Caco-2 (cell line): ENCODE measurements at regions not wholly inside any gene's neighbourhood (a gene's known extent, or its start where the extent isn't known, plus 50 kb on each side); places are given as distances from the start of the nearest gene placed in this dataset.

Experiments used
- BruUV-seq: library from RNA; stranded (reverse); fragments of 400-500 nt; replicated peaks from 2 replicates; lab custom pipeline; 2021; lab: Mats Ljungman, UMichigan
- CTCF ChIA-PET: fragments of 300-600 bp; sonication (Branson Sonifier 250); formaldehyde crosslinking; loops from one replicate; lab custom pipeline; 2022; ENCODE audit warnings: antibody characterized with exemption; lab: Charles Lee
- POLR2A ChIA-PET: fragments of 300-600 bp; sonication (Branson Sonifier 250); formaldehyde crosslinking; loops from one replicate; lab custom pipeline; 2022; ENCODE audit warnings: antibody characterized with exemption; lab: Charles Lee
- DNase-seq, 2 experiments: peaks; one replicate each; pipeline versions ENCODE4 v3.0.0 to v3.0.0-alpha.2; 2020 to 2022
- H3K27me3 ChIP-seq: replicated peaks from 2 replicates; pipeline ENCODE4 v1.6.0; 2011; ENCODE audit warnings: low read length; ENCODE audit not compliant: control insufficient read depth, insufficient read depth
- H3K36me3 ChIP-seq: 2 replicates; pipeline ENCODE4 v1.5.1; 2011; ENCODE audit warnings: low read length; ENCODE audit not compliant: control insufficient read depth, insufficient read depth
- H3K4me1 ChIP-seq: fragments of 250-450 bp; sonication (Bioruptor Pico); 2 replicates; pipeline ENCODE4 v1.5.1; 2020; ENCODE audit warnings: mild to moderate bottlenecking
- H3K4me3 ChIP-seq: 2 replicates; pipeline ENCODE4 v1.5.1; 2011; ENCODE audit warnings: low read depth, mild to moderate bottlenecking, control low read depth, low read length
- H3K9me3 ChIP-seq: fragments of 250-450 bp; sonication (Bioruptor Pico); 2 replicates; pipeline ENCODE4 v1.5.1; 2020; ENCODE audit warnings: mild to moderate bottlenecking, moderate library complexity
- H3K27ac Mint-ChIP-seq: one replicate; pipeline ENCODE4 v1.8.0; 2022; ENCODE audit warnings: mixed read lengths; ENCODE audit not compliant: unreplicated experiment
- H3K27me3 Mint-ChIP-seq: one replicate; pipeline ENCODE4 v1.8.0; 2022; ENCODE audit warnings: mixed read lengths; ENCODE audit not compliant: insufficient read depth, unreplicated experiment
- H3K36me3 Mint-ChIP-seq: one replicate; pipeline ENCODE4 v1.8.0; 2022; ENCODE audit warnings: mild to moderate bottlenecking, mixed read lengths; ENCODE audit not compliant: insufficient read depth, unreplicated experiment
- H3K4me1 Mint-ChIP-seq: one replicate; pipeline ENCODE4 v1.8.0; 2022; ENCODE audit warnings: low read depth, mixed read lengths; ENCODE audit not compliant: unreplicated experiment
- H3K4me3 Mint-ChIP-seq: one replicate; pipeline ENCODE4 v1.8.0; 2022; ENCODE audit warnings: mild to moderate bottlenecking, moderate library complexity, mixed read lengths; ENCODE audit not compliant: unreplicated experiment
- H3K9me3 Mint-ChIP-seq: one replicate; pipeline ENCODE4 v1.8.0; 2022; ENCODE audit warnings: mixed read lengths; ENCODE audit not compliant: unreplicated experiment
- intact Hi-C: fragments of 100-400 bp; cut with micrococcal nuclease; formaldehyde crosslinking; loops from one replicate; pipeline ENCODE4 v1.10.0; 2022; ENCODE audit not compliant: unreplicated experiment
- TF ChIP-seq, protein P1 (sequence below), 2 experiments: fragments of 200-600 bp in 1 of 2; IDR thresholded peaks; 1 replicate in 1 of 2; 2 replicates in 1 of 2; pipeline versions ENCODE4 v1.5.1 to v1.8.0; 2011 to 2022; ENCODE audit warnings: antibody characterized with exemption in 1 of 2, control low read depth in 1 of 2, inconsistent platforms in 1 of 2, low read depth in 1 of 2, low read length in 1 of 2, mild to moderate bottlenecking in 1 of 2, moderate library complexity in 1 of 2; ENCODE audit not compliant: insufficient read depth in 1 of 2, severe bottlenecking in 1 of 2, unreplicated experiment in 1 of 2

GRCh38 chr15:95429345-95429744, 901.2 kb upstream of the NR2F2 start:
- peaks cover 4% of the 10 kb centered on the region for H3K27me3 Mint-ChIP-seq
- peaks cover 6% of the 10 kb centered on the region; the same call in 1 of the 2 replicates for H3K9me3 ChIP-seq
- no peaks in the 10 kb centered on the region for H3K36me3 Mint-ChIP-seq
- no peak overlapping the region for H3K4me3 ChIP-seq
- TF ChIP-seq, protein P1, sequence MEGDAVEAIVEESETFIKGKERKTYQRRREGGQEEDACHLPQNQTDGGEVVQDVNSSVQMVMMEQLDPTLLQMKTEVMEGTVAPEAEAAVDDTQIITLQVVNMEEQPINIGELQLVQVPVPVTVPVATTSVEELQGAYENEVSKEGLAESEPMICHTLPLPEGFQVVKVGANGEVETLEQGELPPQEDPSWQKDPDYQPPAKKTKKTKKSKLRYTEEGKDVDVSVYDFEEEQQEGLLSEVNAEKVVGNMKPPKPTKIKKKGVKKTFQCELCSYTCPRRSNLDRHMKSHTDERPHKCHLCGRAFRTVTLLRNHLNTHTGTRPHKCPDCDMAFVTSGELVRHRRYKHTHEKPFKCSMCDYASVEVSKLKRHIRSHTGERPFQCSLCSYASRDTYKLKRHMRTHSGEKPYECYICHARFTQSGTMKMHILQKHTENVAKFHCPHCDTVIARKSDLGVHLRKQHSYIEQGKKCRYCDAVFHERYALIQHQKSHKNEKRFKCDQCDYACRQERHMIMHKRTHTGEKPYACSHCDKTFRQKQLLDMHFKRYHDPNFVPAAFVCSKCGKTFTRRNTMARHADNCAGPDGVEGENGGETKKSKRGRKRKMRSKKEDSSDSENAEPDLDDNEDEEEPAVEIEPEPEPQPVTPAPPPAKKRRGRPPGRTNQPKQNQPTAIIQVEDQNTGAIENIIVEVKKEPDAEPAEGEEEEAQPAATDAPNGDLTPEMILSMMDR (IDR thresholded peaks at IDR 0.05; ENCODE audit: insufficient read depth in 1 of 2, low read depth in 1 of 2, low read length in 1 of 2, severe bottlenecking in 1 of 2, unreplicated experiment in 1 of 2) = no peak
- BruUV-seq = no TSS peak
- no peaks in the 10 kb centered on the region for H3K27me3 ChIP-seq
- ChIA-PET POLR2A (no interaction called here), CTCF (no interaction called here)
- H3K4me3 Mint-ChIP-seq = no peak overlapping the region
- intact Hi-C loops = no loop called here
- peaks cover 10% of the 10 kb centered on the region for H3K9me3 Mint-ChIP-seq
- H3K4me1 Mint-ChIP-seq = no peaks in the 10 kb centered on the region
- H3K4me1 ChIP-seq = no peaks in the 10 kb centered on the region
- H3K27ac Mint-ChIP-seq = no peak overlapping the region
- no peak for DNase-seq
- no peaks in the 10 kb centered on the region for H3K36me3 ChIP-seq

GRCh38 chr15:95431518-95431917, 899.0 kb upstream of the NR2F2 start:
- Mint-ChIP-seq H3K4me3 (no peak overlapping the region), H3K27ac (no peak overlapping the region), H3K36me3 (no peaks in the 10 kb centered on the region), H3K27me3 (peaks cover 4% of the 10 kb centered on the region), H3K4me1 (no peaks in the 10 kb centered on the region), H3K9me3 (peaks cover 10% of the 10 kb centered on the region)
- no peaks in the 10 kb centered on the region for H3K4me1 ChIP-seq
- no peak for DNase-seq
- ChIA-PET POLR2A (no interaction called here), CTCF (no interaction called here)
- BruUV-seq = no TSS peak
- intact Hi-C loops = no loop called here
- TF ChIP-seq, protein P1 (IDR thresholded peaks at IDR 0.05; ENCODE audit: insufficient read depth in 1 of 2, low read depth in 1 of 2, low read length in 1 of 2, severe bottlenecking in 1 of 2, unreplicated experiment in 1 of 2) = no peak
- H3K4me3 ChIP-seq = no peak overlapping the region
- H3K9me3 ChIP-seq = peaks cover 2% of the 10 kb centered on the region; the same call in 1 of the 2 replicates
- no peaks in the 10 kb centered on the region for H3K27me3 ChIP-seq
- no peaks in the 10 kb centered on the region for H3K36me3 ChIP-seq

DNA sequence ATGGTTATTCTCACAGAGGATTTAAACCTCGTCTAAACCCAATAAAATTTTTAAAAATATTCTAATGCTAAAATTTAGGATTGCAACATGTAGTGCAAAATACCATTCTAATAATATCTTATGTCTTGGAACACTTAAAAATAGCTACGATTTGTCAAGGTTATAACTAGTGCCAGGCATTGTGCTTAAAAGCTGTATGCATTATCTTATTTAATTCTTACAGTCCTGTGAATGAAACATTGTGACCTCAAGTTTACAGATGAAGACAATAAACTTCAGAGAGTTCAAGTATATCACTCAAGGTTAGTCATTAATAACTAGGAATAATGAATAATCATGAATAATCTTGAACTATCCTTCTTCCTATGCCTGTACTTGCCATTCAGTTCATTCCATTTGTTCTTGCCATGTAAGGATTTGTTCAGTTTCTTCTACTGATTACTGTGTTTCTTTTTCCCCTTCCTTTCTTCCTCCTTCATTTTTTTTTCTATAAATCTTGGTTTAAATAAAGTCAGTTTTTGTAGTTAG, 897.6 kb upstream of the NR2F2 start:
- no TSS peak for BruUV-seq
- no peaks in the 10 kb centered on the region for H3K4me1 Mint-ChIP-seq
- H3K27ac Mint-ChIP-seq = no peak overlapping the region
- no peak overlapping the region for H3K4me3 Mint-ChIP-seq
- TF ChIP-seq, protein P1 (IDR thresholded peaks at IDR 0.05; ENCODE audit: insufficient read depth in 1 of 2, low read depth in 1 of 2, low read length in 1 of 2, severe bottlenecking in 1 of 2, unreplicated experiment in 1 of 2) = no peak
- Histone ChIP-seq H3K36me3 (no peaks in the 10 kb centered on the region), H3K4me3 (no peak overlapping the region), H3K4me1 (no peaks in the 10 kb centered on the region), H3K9me3 (no peaks in the 10 kb centered on the region; the same call in 1 of the 2 replicates), H3K27me3 (no peaks in the 10 kb centered on the region)
- intact Hi-C loops = no loop called here
- no peak for DNase-seq
- no peaks in the 10 kb centered on the region for H3K36me3 Mint-ChIP-seq
- H3K27me3 Mint-ChIP-seq = peaks cover 8% of the 10 kb centered on the region
- ChIA-PET POLR2A (no interaction called here), CTCF (no interaction called here)
- H3K9me3 Mint-ChIP-seq = no peaks in the 10 kb centered on the region
